ENCODE measurements at regions not wholly inside any gene's neighbourhood (a gene's known extent, or its start where the extent isn't known, plus 50 kb on each side); places are given as distances from the start of the nearest gene placed in this dataset.

DNA sequence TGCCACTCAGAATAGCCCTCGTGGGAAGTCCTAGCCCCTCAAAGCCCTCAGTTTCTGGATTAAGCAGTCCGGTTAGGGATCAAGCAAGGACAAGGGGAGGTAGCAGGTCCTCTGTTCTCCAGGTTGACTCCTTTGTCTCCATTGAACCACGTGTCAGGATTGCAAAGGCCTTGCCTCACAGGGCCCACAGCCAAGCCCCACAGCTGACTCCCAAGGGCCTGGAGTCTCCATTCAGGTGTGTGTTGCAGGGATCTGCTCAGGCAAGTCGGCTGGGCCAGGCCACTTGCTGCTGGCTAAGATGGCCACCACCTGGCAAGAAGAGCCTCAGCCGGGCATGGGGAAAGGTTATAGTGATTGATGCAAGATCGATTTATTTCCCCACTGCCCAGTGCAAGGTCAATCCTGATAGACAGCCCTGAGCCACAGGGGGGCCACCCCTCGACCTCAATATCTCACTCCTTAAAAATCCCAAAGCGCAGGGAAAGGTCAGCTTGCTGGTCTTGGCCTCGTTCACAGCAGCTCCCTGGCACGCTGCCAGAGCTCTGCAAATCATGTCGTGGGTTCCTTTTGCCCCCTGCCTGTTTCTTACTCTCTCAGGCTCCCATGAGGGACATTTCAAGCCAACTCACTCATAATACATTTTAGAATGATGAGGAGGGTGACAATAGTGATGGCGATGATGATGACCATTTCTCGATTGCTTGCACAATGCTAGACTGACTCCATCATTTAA, 75.9 kb downstream of the EDN3 start:
- 0% methylated on average over 13 of the region's 13 CpGs for WGBS (ENCODE audit: insufficient coverage, low coverage, missing lambda C conversion rate)
- intact Hi-C loops (cut with micrococcal nuclease): no loop called here

More for the DNA sequence above, 75.9 kb downstream of the EDN3 start:
- Histone ChIP-seq H4K20me1 (replicated peaks; ENCODE audit: control insufficient read depth, insufficient read depth, low read length) (peaks cover 4% of the 10 kb centered on the region; the same call in 1 of the 2 replicates), H3K79me2 (ENCODE audit: control insufficient read depth, insufficient read depth, low read length) (no peaks in the 10 kb centered on the region), H3K27ac (ENCODE audit: extremely low read depth, low read depth, low read length) (no peak overlapping the region), H3K9me3 (replicated peaks; ENCODE audit: control insufficient read depth, insufficient read depth, low read depth, low read length) (no peaks in the 10 kb centered on the region), H2AFZ (ENCODE audit: low read depth, low read length) (no peak overlapping the region), H3K9ac (ENCODE audit: insufficient read depth in 1 of 2, low read depth in 2 of 2, low read length in 2 of 2) (no peak overlapping the region), H3K4me3 (no peak overlapping the region), H3K27me3 (ENCODE audit: control insufficient read depth in 2 of 2, insufficient read depth in 2 of 2, low read length in 2 of 2) (peaks cover 0 to 8% of the 10 kb centered on the region in 2 experiments; a peak in 2 of 5 replicates), H3K9me1 (ENCODE audit: control insufficient read depth, insufficient read depth, low read length) (no peaks in the 10 kb centered on the region), H3K4me2 (ENCODE audit: insufficient read depth, low read length) (no peak overlapping the region), H3K4me1 (replicated peaks in 1 of 2; ENCODE audit: control insufficient read depth in 2 of 2, insufficient read depth in 2 of 2, low read length in 2 of 2) (peaks cover 0 to 6% of the 10 kb centered on the region in 2 experiments; a peak in 1 of 5 replicates), H3K36me3 (ENCODE audit: control insufficient read depth, insufficient read depth, low read length) (no peaks in the 10 kb centered on the region)
- TF ChIP-seq, protein P1, sequence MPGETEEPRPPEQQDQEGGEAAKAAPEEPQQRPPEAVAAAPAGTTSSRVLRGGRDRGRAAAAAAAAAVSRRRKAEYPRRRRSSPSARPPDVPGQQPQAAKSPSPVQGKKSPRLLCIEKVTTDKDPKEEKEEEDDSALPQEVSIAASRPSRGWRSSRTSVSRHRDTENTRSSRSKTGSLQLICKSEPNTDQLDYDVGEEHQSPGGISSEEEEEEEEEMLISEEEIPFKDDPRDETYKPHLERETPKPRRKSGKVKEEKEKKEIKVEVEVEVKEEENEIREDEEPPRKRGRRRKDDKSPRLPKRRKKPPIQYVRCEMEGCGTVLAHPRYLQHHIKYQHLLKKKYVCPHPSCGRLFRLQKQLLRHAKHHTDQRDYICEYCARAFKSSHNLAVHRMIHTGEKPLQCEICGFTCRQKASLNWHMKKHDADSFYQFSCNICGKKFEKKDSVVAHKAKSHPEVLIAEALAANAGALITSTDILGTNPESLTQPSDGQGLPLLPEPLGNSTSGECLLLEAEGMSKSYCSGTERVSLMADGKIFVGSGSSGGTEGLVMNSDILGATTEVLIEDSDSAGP (CRISPR knock-in tag; IDR thresholded peaks at IDR 0.05): no peak
- no peak for TF ChIP-seq SRSF1 (IDR thresholded peaks at IDR 0.05; ENCODE audit: low read depth, low read length)
- TF ChIP-seq MEF2D (tag; conservative IDR thresholded peaks at IDR 0.05; ENCODE audit: low read depth): no peak
- no peak for TF ChIP-seq ZFX (CRISPR knock-in tag; IDR thresholded peaks at IDR 0.05)
- TF ChIP-seq ZBTB49 (CRISPR knock-in tag; IDR thresholded peaks at IDR 0.05; ENCODE audit: borderline replicate concordance): no peak
- TF ChIP-seq NFIC (IDR thresholded peaks at IDR 0.05): peak; percentile 70
- TF ChIP-seq HNRNPLL (IDR thresholded peaks at IDR 0.05; ENCODE audit: low read depth, low read length, poor library complexity, severe bottlenecking): no peak
- TF ChIP-seq NBN (IDR thresholded peaks at IDR 0.05; ENCODE audit: low read depth): no peak
- TF ChIP-seq NFIX (CRISPR knock-in tag; IDR thresholded peaks at IDR 0.05; ENCODE audit: low read depth): 0 out of 2 replicates have a peak, but pooled peaks have one; percentile 16
- in situ Hi-C loops (cut with MboI): no loop called here
- ATAC-seq: no peak
- ChIA-PET CTCF (ENCODE audit: low intra/inter-chr PET ratio) (no interaction called here), POLR2A (interaction anchor here (1.5 kb wide), 1 partner anchor 12 kb away, joined by 3 read pairs; no protein-coding TSS in a partner anchor)
- BruUV-seq (replicated peaks): no TSS peak
- no peak for DNase-seq (ENCODE audit: extremely low read depth in 1 of 4, low spot score in 3 of 4)
- FAIRE-seq: no peak

Data from K562 (cell line).